Uterus (tissue), 3 donors: ENCODE measurements at regions not wholly inside any gene's neighbourhood (a gene's known extent, or its start where the extent isn't known, plus 50 kb on each side); places are given as distances from the start of the nearest gene placed in this dataset.
A peak's percentile ranks its signal among the peaks of the same experiment; 100 is the strongest.

Experiments
- DNase-seq, 2 donors: peaks; one replicate each; pipeline ENCODE4 v3.0.0-alpha.2; 2019 to 2020
- H3K27ac ChIP-seq, 2 donors: fragments of 200-600 bp; sonication (generic); 1 replicate in 1 of 2; 2 replicates in 1 of 2; pipeline ENCODE4 v1.5.1; 2016 to 2018
- H3K27me3 ChIP-seq, 2 donors: fragments of 200-600 bp; sonication (generic); one replicate each; pipeline ENCODE4 v1.5.1; 2018 to 2019; ENCODE audit warnings: control low read depth in 1 of 2
- H3K36me3 ChIP-seq, 2 donors: fragments of 200-600 bp; sonication (generic); one replicate each; pipeline ENCODE4 v1.5.1; 2019; ENCODE audit warnings: control low read depth in 1 of 2
- H3K4me1 ChIP-seq, 2 donors: fragments of 200-600 bp; sonication (generic); one replicate each; pipeline ENCODE4 v1.5.1; 2018 to 2019; ENCODE audit warnings: control low read depth in 1 of 2
- H3K4me3 ChIP-seq, 2 donors: fragments of 200-600 bp; sonication (generic); 1 replicate in 1 of 2; 2 replicates in 1 of 2; pipeline ENCODE4 v1.5.1; 2018 to 2019; ENCODE audit warnings: mild to moderate bottlenecking in 1 of 2
- H3K9me3 ChIP-seq, 2 donors: fragments of 200-600 bp; sonication (generic); one replicate each; pipeline ENCODE4 v1.5.1; 2019; ENCODE audit warnings: control low read depth in 1 of 2
- CTCF ChIP-seq, 4 experiments: fragments of 200-600 bp in 2 of 4; fragments of 450-650 bp in 2 of 4; sonication (generic) in 2 of 4; IDR thresholded peaks; one replicate each; pipeline ENCODE4 v1.5.1; 2016 to 2019; ENCODE audit warnings: antibody characterized with exemption in 4 of 4, mild to moderate bottlenecking in 2 of 4, moderate library complexity in 1 of 4
- POLR2A ChIP-seq, 2 donors: fragments of 450-650 bp; IDR thresholded peaks; one replicate each; pipeline ENCODE4 v1.6.1; 2016; ENCODE audit warnings: antibody characterized with exemption in 2 of 2, mild to moderate bottlenecking in 1 of 2, moderate library complexity in 1 of 2
- intact Hi-C: fragments of 100-400 bp; cut with DNase I; formaldehyde crosslinking; loops from one replicate; pipeline ENCODE4 v1.15.1; 2023; ENCODE audit warnings: low total_unique reads
- donor health status: DM: yes; HTN: yes; CAD: no.

- TF ChIP-seq POLR2A (IDR thresholded peaks at IDR 0.05) = no peak
- no peak overlapping the region for H3K4me3 ChIP-seq
- no peaks in the 10 kb centered on the region for H3K36me3 ChIP-seq
- intact Hi-C loops = no loop called here
- H3K4me1 ChIP-seq = no peaks in the 10 kb centered on the region
- H3K27me3 ChIP-seq = no peaks in the 10 kb centered on the region
- DNase-seq = no peak
- H3K9me3 ChIP-seq = no peaks in the 10 kb centered on the region
- no peak overlapping the region for H3K27ac ChIP-seq
Measured at GRCh38 chr20:12653642-12654041, 355.1 kb upstream of the SPTLC3 start.

GRCh38 chr20:12659942-12660341 lies 348.8 kb upstream of the SPTLC3 start:
- H3K27ac ChIP-seq = no peak overlapping the region
- no peaks in the 10 kb centered on the region for H3K9me3 ChIP-seq
- TF ChIP-seq CTCF (IDR thresholded peaks at IDR 0.05) = no peak
- TF ChIP-seq POLR2A (IDR thresholded peaks at IDR 0.05) = no peak
- DNase-seq = no peak
- no peaks in the 10 kb centered on the region for H3K36me3 ChIP-seq
- H3K4me1 ChIP-seq = no peaks in the 10 kb centered on the region
- H3K27me3 ChIP-seq = no peaks in the 10 kb centered on the region
- intact Hi-C loops = no loop called here
- no peak overlapping the region for H3K4me3 ChIP-seq

- no peak overlapping the region for H3K4me3 ChIP-seq
- H3K27ac ChIP-seq = no peak overlapping the region
- DNase-seq = peak in 1 of 2 donors; percentile 13
- H3K4me1 ChIP-seq = no peaks in the 10 kb centered on the region
- no peaks in the 10 kb centered on the region for H3K9me3 ChIP-seq
- H3K36me3 ChIP-seq = no peaks in the 10 kb centered on the region
- no peaks in the 10 kb centered on the region for H3K27me3 ChIP-seq
- intact Hi-C loops = no loop called here
- no peak for TF ChIP-seq CTCF (IDR thresholded peaks at IDR 0.05)
- no peak for TF ChIP-seq POLR2A (IDR thresholded peaks at IDR 0.05)
Measured at GRCh38 chr20:12660918-12661317, 347.9 kb upstream of the SPTLC3 start.

GRCh38 chr20:12670301-12670700 lies 338.5 kb upstream of the SPTLC3 start:
- TF ChIP-seq POLR2A (IDR thresholded peaks at IDR 0.05) = no peak
- no peak for TF ChIP-seq CTCF (IDR thresholded peaks at IDR 0.05)
- intact Hi-C loops = no loop called here
- Histone ChIP-seq H3K4me1 (no peaks in the 10 kb centered on the region), H3K4me3 (no peak overlapping the region), H3K9me3 (no peaks in the 10 kb centered on the region), H3K27ac (no peak overlapping the region), H3K36me3 (no peaks in the 10 kb centered on the region), H3K27me3 (no peaks in the 10 kb centered on the region)
- DNase-seq = no peak

- TF ChIP-seq CTCF (IDR thresholded peaks at IDR 0.05) = no peak
- TF ChIP-seq POLR2A (IDR thresholded peaks at IDR 0.05) = no peak
- no peak overlapping the region for H3K27ac ChIP-seq
- no peak for DNase-seq
- intact Hi-C loops = no loop called here
- no peaks in the 10 kb centered on the region for H3K27me3 ChIP-seq
- H3K36me3 ChIP-seq = no peaks in the 10 kb centered on the region
- no peaks in the 10 kb centered on the region for H3K4me1 ChIP-seq
- no peak overlapping the region for H3K4me3 ChIP-seq
- H3K9me3 ChIP-seq = no peaks in the 10 kb centered on the region
Measured at GRCh38 chr20:12673352-12673751, 335.4 kb upstream of the SPTLC3 start.

- intact Hi-C loops = no loop called here
- TF ChIP-seq POLR2A (IDR thresholded peaks at IDR 0.05) = no peak
- TF ChIP-seq CTCF (IDR thresholded peaks at IDR 0.05) = no peak
Measured at GRCh38 chr20:12677925-12678324, 330.8 kb upstream of the SPTLC3 start.

More at GRCh38 chr20:12677925-12678324, 330.8 kb upstream of the SPTLC3 start:
- H3K27ac ChIP-seq = no peak overlapping the region
- no peaks in the 10 kb centered on the region for H3K36me3 ChIP-seq
- no peaks in the 10 kb centered on the region for H3K9me3 ChIP-seq
- no peak for DNase-seq
- no peak overlapping the region for H3K4me3 ChIP-seq
- H3K4me1 ChIP-seq = no peaks in the 10 kb centered on the region
- H3K27me3 ChIP-seq = no peaks in the 10 kb centered on the region
